ENCODE measurements at regions not wholly inside any gene's neighbourhood (a gene's known extent, or its start where the extent isn't known, plus 50 kb on each side); places are given as distances from the start of the nearest gene placed in this dataset.

DNA sequence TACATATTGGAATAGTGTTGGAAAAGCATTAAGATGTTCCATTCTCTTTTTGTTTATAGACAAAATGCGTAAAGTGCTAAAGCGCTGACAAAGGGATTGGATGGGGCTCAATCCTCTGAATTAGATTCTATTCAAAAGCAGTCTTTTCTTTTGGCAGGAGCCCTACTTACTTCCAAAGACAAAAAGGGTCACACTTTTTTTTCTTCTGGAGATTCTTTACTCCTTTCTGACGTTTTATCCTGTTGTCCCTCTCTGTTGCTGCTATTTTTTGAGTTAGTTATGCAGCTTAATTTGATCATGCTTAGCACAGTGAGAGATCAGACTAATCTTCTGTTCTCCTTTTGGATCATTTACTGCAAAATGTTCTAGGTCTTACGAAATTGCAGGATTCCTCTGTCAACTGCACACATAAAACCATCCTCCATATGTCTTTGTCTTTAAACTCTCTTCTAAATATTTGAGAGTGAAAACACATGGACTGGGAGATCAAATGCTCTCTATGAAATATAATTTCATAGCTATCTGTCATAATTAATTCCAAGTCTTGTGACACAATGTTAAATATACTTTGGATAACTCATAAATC is 656.4 kb upstream of the ADGRL2 start:
- DNase-seq, result no peak
- H3K27me3 ChIP-seq (replicated peaks in 1 of 7), result no peaks in the 10 kb centered on the region
- TF ChIP-seq, protein P1, sequence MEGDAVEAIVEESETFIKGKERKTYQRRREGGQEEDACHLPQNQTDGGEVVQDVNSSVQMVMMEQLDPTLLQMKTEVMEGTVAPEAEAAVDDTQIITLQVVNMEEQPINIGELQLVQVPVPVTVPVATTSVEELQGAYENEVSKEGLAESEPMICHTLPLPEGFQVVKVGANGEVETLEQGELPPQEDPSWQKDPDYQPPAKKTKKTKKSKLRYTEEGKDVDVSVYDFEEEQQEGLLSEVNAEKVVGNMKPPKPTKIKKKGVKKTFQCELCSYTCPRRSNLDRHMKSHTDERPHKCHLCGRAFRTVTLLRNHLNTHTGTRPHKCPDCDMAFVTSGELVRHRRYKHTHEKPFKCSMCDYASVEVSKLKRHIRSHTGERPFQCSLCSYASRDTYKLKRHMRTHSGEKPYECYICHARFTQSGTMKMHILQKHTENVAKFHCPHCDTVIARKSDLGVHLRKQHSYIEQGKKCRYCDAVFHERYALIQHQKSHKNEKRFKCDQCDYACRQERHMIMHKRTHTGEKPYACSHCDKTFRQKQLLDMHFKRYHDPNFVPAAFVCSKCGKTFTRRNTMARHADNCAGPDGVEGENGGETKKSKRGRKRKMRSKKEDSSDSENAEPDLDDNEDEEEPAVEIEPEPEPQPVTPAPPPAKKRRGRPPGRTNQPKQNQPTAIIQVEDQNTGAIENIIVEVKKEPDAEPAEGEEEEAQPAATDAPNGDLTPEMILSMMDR (IDR thresholded peaks at IDR 0.05 in 8 of 11, conservative IDR thresholded peaks at IDR 0.05 in 3 of 11), result no peak
- TF ChIP-seq POLR2A (IDR thresholded peaks at IDR 0.05) (no peak), POLR2AphosphoS5 (IDR thresholded peaks at IDR 0.05) (no peak)

DNA sequence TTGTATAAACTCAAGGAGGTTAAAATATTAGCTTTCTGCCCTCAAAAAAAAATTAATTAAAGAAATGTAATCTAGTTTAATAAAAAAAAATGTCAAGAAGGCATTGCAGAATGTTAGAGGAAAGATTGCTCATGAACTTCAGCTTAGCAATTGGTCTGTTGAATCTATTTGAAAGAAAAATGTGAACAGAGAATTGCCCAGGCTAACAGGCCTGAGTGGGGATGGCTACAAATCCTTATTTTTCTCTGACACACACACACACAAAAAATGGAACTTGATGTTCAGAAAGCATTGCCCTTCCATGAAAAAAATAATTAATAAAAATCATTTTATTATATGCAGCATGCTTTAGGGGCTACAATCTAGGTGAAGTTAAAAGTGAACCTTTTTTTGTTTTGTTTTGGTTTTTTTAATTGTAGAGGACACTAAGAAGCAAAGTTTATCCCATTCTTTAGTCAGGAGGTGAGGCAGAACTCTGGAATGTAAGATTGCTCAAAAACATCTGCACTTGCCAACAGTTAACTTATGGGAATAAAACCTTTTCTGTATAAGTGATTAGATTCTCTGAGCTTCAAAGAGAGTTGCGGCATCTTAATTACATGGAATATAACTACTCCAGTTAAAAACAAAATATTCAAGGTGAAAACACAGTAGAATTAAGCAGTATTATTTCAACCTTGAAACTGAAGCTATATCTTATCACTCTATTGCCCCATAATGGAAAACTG is 658.5 kb upstream of the ADGRL2 start:
- Histone ChIP-seq H3K36me3 (no peaks in the 10 kb centered on the region), H3K4me1 (no peaks in the 10 kb centered on the region), H3K4me3 (no peak overlapping the region), H3K27ac (no peak overlapping the region), H3K9me3 (no peaks in the 10 kb centered on the region), H3K27me3 (replicated peaks in 1 of 7) (no peaks in the 10 kb centered on the region)
- no peak for DNase-seq
- intact Hi-C loops (cut with DNase I; ENCODE audit: low total_unique reads), result no loop called here
- 92 to 100% (median 95%) methylated on average over 1 of the region's 1 CpG for WGBS, 5 donors
- TF ChIP-seq, protein P1 (IDR thresholded peaks at IDR 0.05 in 8 of 11, conservative IDR thresholded peaks at IDR 0.05 in 3 of 11), result no peak

More for the DNA sequence above, 656.4 kb upstream of the ADGRL2 start:
- H3K4me1 ChIP-seq, result no peaks in the 10 kb centered on the region
- H3K4me3 ChIP-seq, result no peak overlapping the region
- no peaks in the 10 kb centered on the region for H3K36me3 ChIP-seq
- no peak overlapping the region for H3K27ac ChIP-seq
- H3K9me3 ChIP-seq, result no peaks in the 10 kb centered on the region
- 67 to 78% (median 70%) methylated on average over 4 of the region's 4 CpGs for WGBS, 5 donors
- intact Hi-C loops (cut with DNase I; ENCODE audit: low total_unique reads), result no loop called here

DNA sequence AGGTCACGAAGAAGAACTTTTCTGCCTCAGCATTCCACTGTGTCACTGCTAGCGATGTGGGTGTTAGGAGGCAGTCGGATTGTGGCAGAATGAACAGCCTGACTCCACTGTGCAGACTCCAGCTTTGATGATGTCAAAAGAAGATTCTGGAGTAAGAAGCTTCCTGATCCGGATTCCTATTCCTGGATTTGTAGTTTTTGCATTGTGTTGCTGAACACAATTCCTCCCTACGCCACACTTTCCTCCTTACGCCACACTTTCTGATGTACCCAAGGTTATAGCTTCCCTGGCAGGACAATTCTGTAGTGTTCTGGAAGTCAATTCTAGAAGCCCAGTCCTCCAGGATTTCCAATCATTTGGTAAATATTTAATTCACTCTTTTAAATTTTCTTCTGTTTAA is 665.2 kb upstream of the ADGRL2 start:
- intact Hi-C loops (cut with DNase I; ENCODE audit: low total_unique reads), result no loop called here
- no peak overlapping the region for H3K4me3 ChIP-seq
- no peaks in the 10 kb centered on the region for H3K36me3 ChIP-seq
- TF ChIP-seq, protein P1 (IDR thresholded peaks at IDR 0.05 in 8 of 11, conservative IDR thresholded peaks at IDR 0.05 in 3 of 11), result no peak
- TF ChIP-seq POLR2A (IDR thresholded peaks at IDR 0.05) (no peak), POLR2AphosphoS5 (IDR thresholded peaks at IDR 0.05) (no peak)
- H3K27me3 ChIP-seq (replicated peaks in 1 of 7), result no peaks in the 10 kb centered on the region
- WGBS, 5 donors, result 83 to 89% (median 88%) methylated on average over 6 of the region's 6 CpGs
- H3K4me1 ChIP-seq, result no peaks in the 10 kb centered on the region
- H3K9me3 ChIP-seq, result no peaks in the 10 kb centered on the region
- H3K27ac ChIP-seq, result no peak overlapping the region
- no peak for DNase-seq

DNA sequence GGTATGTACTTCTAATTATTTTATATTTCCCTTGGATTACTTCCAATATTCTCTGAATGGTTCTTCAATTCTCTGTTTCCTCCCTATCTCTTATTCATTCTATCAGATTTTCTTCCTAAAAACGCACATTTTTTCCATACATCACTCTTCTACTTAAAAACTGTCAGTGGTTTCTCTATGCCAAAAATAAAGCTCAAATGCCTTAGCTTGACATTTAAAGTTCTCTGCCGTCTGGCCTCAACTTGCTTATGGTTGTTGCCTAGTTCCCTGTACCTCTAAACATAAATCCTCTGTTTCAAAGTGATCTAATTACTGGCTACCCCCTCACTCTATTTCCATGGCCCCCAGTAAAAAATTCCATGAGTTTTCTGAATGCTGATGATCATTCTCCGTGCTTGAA is 671.0 kb upstream of the ADGRL2 start:
- 60 to 75% (median 63%) methylated on average over 3 of the region's 3 CpGs for WGBS, 5 donors
- Histone ChIP-seq H3K27me3 (replicated peaks in 1 of 7) (no peaks in the 10 kb centered on the region), H3K4me1 (no peaks in the 10 kb centered on the region), H3K9me3 (no peaks in the 10 kb centered on the region), H3K27ac (no peak overlapping the region), H3K4me3 (no peak overlapping the region), H3K36me3 (no peaks in the 10 kb centered on the region)
- no peak for DNase-seq
- TF ChIP-seq POLR2AphosphoS5 (IDR thresholded peaks at IDR 0.05) (no peak), POLR2A (IDR thresholded peaks at IDR 0.05) (no peak)
- TF ChIP-seq, protein P1 (IDR thresholded peaks at IDR 0.05 in 8 of 11, conservative IDR thresholded peaks at IDR 0.05 in 3 of 11), result no peak
- intact Hi-C loops (cut with DNase I; ENCODE audit: low total_unique reads), result no loop called here
